ENCODE measurements at regions not wholly inside any gene's neighbourhood (a gene's known extent, or its start where the extent isn't known, plus 50 kb on each side); places are given as distances from the start of the nearest gene placed in this dataset.

GRCh38 chr4:188612659-188613058, 473.4 kb downstream of the TRIML1 start (continued):
- TF ChIP-seq, protein P1, sequence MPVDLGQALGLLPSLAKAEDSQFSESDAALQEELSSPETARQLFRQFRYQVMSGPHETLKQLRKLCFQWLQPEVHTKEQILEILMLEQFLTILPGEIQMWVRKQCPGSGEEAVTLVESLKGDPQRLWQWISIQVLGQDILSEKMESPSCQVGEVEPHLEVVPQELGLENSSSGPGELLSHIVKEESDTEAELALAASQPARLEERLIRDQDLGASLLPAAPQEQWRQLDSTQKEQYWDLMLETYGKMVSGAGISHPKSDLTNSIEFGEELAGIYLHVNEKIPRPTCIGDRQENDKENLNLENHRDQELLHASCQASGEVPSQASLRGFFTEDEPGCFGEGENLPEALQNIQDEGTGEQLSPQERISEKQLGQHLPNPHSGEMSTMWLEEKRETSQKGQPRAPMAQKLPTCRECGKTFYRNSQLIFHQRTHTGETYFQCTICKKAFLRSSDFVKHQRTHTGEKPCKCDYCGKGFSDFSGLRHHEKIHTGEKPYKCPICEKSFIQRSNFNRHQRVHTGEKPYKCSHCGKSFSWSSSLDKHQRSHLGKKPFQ (tag by site-specific recombination; IDR thresholded peaks at IDR 0.05), result no peak
- TF ChIP-seq ZNF311 (tag by site-specific recombination; IDR thresholded peaks at IDR 0.05; ENCODE audit: borderline replicate concordance) (no peak), ZNF341 (tag by site-specific recombination; IDR thresholded peaks at IDR 0.05; ENCODE audit: low read depth) (no peak), ZNF654 (tag by site-specific recombination; IDR thresholded peaks at IDR 0.05; ENCODE audit: low read depth) (no peak), SCRT2 (tag by site-specific recombination; IDR thresholded peaks at IDR 0.05) (no peak), SP7 (tag by site-specific recombination; IDR thresholded peaks at IDR 0.05) (no peak), OVOL3 (tag by site-specific recombination; IDR thresholded peaks at IDR 0.05) (no peak), ZNF121 (tag by site-specific recombination; IDR thresholded peaks at IDR 0.05) (no peak)

- Histone ChIP-seq H3K4me1 (ENCODE audit: control insufficient read depth, insufficient read depth, low read length) (no peaks in the 10 kb centered on the region), H3K36me3 (ENCODE audit: control insufficient read depth in 2 of 2, insufficient read depth in 1 of 2, low read length in 2 of 2) (no peaks in the 10 kb centered on the region), H3K4me3 (ENCODE audit: low read depth, low read length) (no peak overlapping the region), H3K9me3 (ENCODE audit: control insufficient read depth, insufficient read depth, low read depth, low read length) (no peaks in the 10 kb centered on the region), H3K27ac (ENCODE audit: extremely low read depth, low read depth, low read length) (no peak overlapping the region)
- TF ChIP-seq ZNF76 (tag by site-specific recombination; IDR thresholded peaks at IDR 0.05; ENCODE audit: borderline replicate concordance, low read depth) (no peak), ZNF121 (tag by site-specific recombination; IDR thresholded peaks at IDR 0.05) (no peak), KLF7 (tag by site-specific recombination; IDR thresholded peaks at IDR 0.05; ENCODE audit: borderline replicate concordance) (no peak), ZNF174 (tag by site-specific recombination; IDR thresholded peaks at IDR 0.05) (no peak), TSHZ1 (tag by site-specific recombination; IDR thresholded peaks at IDR 0.05; ENCODE audit: borderline replicate concordance) (no peak), ZNF280C (tag by site-specific recombination; IDR thresholded peaks at IDR 0.05) (no peak), ZNF311 (tag by site-specific recombination; IDR thresholded peaks at IDR 0.05; ENCODE audit: borderline replicate concordance) (no peak), ZNF596 (tag by site-specific recombination; IDR thresholded peaks at IDR 0.05) (no peak), ZNF548 (tag by site-specific recombination; IDR thresholded peaks at IDR 0.05) (no peak), ZFHX2 (tag by site-specific recombination; conservative IDR thresholded peaks at IDR 0.05) (no peak), ZNF266 (tag by site-specific recombination; IDR thresholded peaks at IDR 0.05; ENCODE audit: low read depth) (no peak), KLF16 (tag by site-specific recombination; IDR thresholded peaks at IDR 0.05) (no peak)
- TF ChIP-seq, protein P2, sequence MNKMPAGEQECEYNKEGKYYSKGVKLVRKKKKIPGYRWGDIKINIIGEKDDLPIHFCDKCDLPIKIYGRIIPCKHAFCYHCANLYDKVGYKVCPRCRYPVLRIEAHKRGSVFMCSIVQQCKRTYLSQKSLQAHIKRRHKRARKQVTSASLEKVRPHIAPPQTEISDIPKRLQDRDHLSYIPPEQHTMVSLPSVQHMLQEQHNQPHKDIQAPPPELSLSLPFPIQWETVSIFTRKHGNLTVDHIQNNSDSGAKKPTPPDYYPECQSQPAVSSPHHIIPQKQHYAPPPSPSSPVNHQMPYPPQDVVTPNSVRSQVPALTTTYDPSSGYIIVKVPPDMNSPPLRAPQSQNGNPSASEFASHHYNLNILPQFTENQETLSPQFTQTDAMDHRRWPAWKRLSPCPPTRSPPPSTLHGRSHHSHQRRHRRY (tag by site-specific recombination; IDR thresholded peaks at IDR 0.05), result no peak
- ChIA-PET POLR2A (no interaction called here), CTCF (interaction anchor here (0.6 kb wide), 1 partner anchor 211 kb away, joined by 3 read pairs; no protein-coding TSS in a partner anchor)
Observed at GRCh38 chr4:188613976-188614375, 474.7 kb downstream of the TRIML1 start.
